Breast epithelium (tissue), 4 donors: ENCODE measurements at regions not wholly inside any gene's neighbourhood (a gene's known extent, or its start where the extent isn't known, plus 50 kb on each side); places are given as distances from the start of the nearest gene placed in this dataset.

Source experiments
- DNase-seq, 2 donors: peaks; one replicate each; pipeline ENCODE4 v3.0.0-alpha.2; 2019; ENCODE audit warnings: low spot score in 2 of 2
- H3K27ac ChIP-seq, 2 donors: fragments of 200-600 bp; sonication (generic) in 1 of 2; one replicate each; pipeline ENCODE4 v1.5.1; 2016 to 2019; ENCODE audit warnings: mild to moderate bottlenecking in 1 of 2
- H3K27me3 ChIP-seq, 2 donors: fragments of 200-600 bp; sonication (generic) in 1 of 2; one replicate each; pipeline versions ENCODE4 v1.5.1 to v1.6.0; 2017 to 2019; ENCODE audit warnings: control low read depth in 1 of 2, mild to moderate bottlenecking in 1 of 2
- H3K36me3 ChIP-seq: fragments of 200-600 bp; one replicate; pipeline ENCODE4 v1.5.1; 2019
- H3K4me1 ChIP-seq, 2 donors: fragments of 200-600 bp; sonication (generic); one replicate each; pipeline ENCODE4 v1.5.1; 2016 to 2019; ENCODE audit warnings: control low read depth in 1 of 2
- H3K4me3 ChIP-seq, 3 donors: fragments of 200-600 bp; sonication (generic); 1 replicate in 2 of 3; 2 replicates in 1 of 3; pipeline ENCODE4 v1.5.1; 2016 to 2019; ENCODE audit warnings: mild to moderate bottlenecking in 3 of 3, moderate library complexity in 2 of 3
- H3K9me3 ChIP-seq, 2 donors: fragments of 200-600 bp; sonication (generic) in 1 of 2; one replicate each; pipeline ENCODE4 v1.5.1; 2016 to 2019; ENCODE audit warnings: control low read depth in 1 of 2
- CTCF ChIP-seq, 3 donors: fragments of 450-650 bp; IDR thresholded peaks; one replicate each; pipeline ENCODE4 v1.5.1; 2016 to 2017; ENCODE audit warnings: antibody characterized with exemption in 3 of 3, mild to moderate bottlenecking in 3 of 3, moderate library complexity in 3 of 3
- POLR2A ChIP-seq: fragments of 450-650 bp; IDR thresholded peaks from one replicate; pipeline ENCODE4 v1.6.1; 2016; ENCODE audit warnings: antibody characterized with exemption, mild to moderate bottlenecking, moderate library complexity
- POLR2AphosphoS5 ChIP-seq, 3 donors: sonication (generic); formaldehyde crosslinking; IDR thresholded peaks; one replicate each; pipeline ENCODE4 v1.6.1; 2017; ENCODE audit warnings: antibody characterized with exemption in 3 of 3
- intact Hi-C: fragments of 100-400 bp; cut with DNase I; formaldehyde crosslinking; loops from one replicate; pipeline ENCODE4 v1.15.1; 2023; ENCODE audit warnings: low total_unique reads

GRCh38 chr3:147153830-147154539 lies 252.4 kb downstream of the ZIC4 start:
- intact Hi-C loops = no loop called here
- no peak overlapping the region for H3K4me3 ChIP-seq
- no peak for DNase-seq
- H3K27ac ChIP-seq = no peak overlapping the region
- TF ChIP-seq CTCF (IDR thresholded peaks at IDR 0.05) (no peak), POLR2A (no peak), POLR2AphosphoS5 (IDR thresholded peaks at IDR 0.05) (no peak)
- H3K9me3 ChIP-seq = peaks cover 10 to 15% of the 10 kb centered on the region in 2 donors
- H3K27me3 ChIP-seq = no peaks in the 10 kb centered on the region
- H3K4me1 ChIP-seq = no peaks in the 10 kb centered on the region
- H3K36me3 ChIP-seq = peaks cover 3% of the 10 kb centered on the region

- Histone ChIP-seq H3K27me3 (no peaks in the 10 kb centered on the region), H3K36me3 (peaks cover 3% of the 10 kb centered on the region), H3K27ac (no peak overlapping the region), H3K4me1 (no peaks in the 10 kb centered on the region), H3K9me3 (peaks cover 10 to 15% of the 10 kb centered on the region in 2 donors), H3K4me3 (no peak overlapping the region)
- DNase-seq = no peak
- intact Hi-C loops = no loop called here
- TF ChIP-seq POLR2A = no peak
- TF ChIP-seq POLR2AphosphoS5 (IDR thresholded peaks at IDR 0.05) = no peak
- no peak for TF ChIP-seq CTCF (IDR thresholded peaks at IDR 0.05)
Observed at GRCh38 chr3:147152476-147152875, 253.9 kb downstream of the ZIC4 start.

GRCh38 chr3:147141516-147142288 lies 264.6 kb downstream of the ZIC4 start:
- H3K9me3 ChIP-seq = no peaks in the 10 kb centered on the region
- H3K27ac ChIP-seq = no peak overlapping the region
- no peak for TF ChIP-seq POLR2AphosphoS5 (IDR thresholded peaks at IDR 0.05)
- no peak for TF ChIP-seq POLR2A
- TF ChIP-seq CTCF (IDR thresholded peaks at IDR 0.05) = no peak
- no peaks in the 10 kb centered on the region for H3K27me3 ChIP-seq
- no peak overlapping the region for H3K4me3 ChIP-seq
- no peaks in the 10 kb centered on the region for H3K36me3 ChIP-seq
- intact Hi-C loops = no loop called here
- no peaks in the 10 kb centered on the region for H3K4me1 ChIP-seq
- no peak for DNase-seq

- H3K4me1 ChIP-seq = no peaks in the 10 kb centered on the region
- intact Hi-C loops = no loop called here
- H3K36me3 ChIP-seq = no peaks in the 10 kb centered on the region
- no peak overlapping the region for H3K27ac ChIP-seq
- DNase-seq = no peak
- TF ChIP-seq CTCF (IDR thresholded peaks at IDR 0.05) (no peak), POLR2AphosphoS5 (IDR thresholded peaks at IDR 0.05) (no peak), POLR2A (no peak)
- H3K9me3 ChIP-seq = no peaks in the 10 kb centered on the region
- H3K4me3 ChIP-seq = no peak overlapping the region
- H3K27me3 ChIP-seq = no peaks in the 10 kb centered on the region
Observed at GRCh38 chr3:147139341-147139740, 267.0 kb downstream of the ZIC4 start.

- intact Hi-C loops = no loop called here
- Histone ChIP-seq H3K36me3 (no peaks in the 10 kb centered on the region), H3K4me1 (no peaks in the 10 kb centered on the region), H3K9me3 (peaks cover 0 to 22% of the 10 kb centered on the region in 2 donors), H3K27me3 (no peaks in the 10 kb centered on the region), H3K27ac (no peak overlapping the region), H3K4me3 (no peak overlapping the region)
- DNase-seq = no peak
- no peak for TF ChIP-seq POLR2AphosphoS5 (IDR thresholded peaks at IDR 0.05)
- TF ChIP-seq CTCF (IDR thresholded peaks at IDR 0.05) = no peak
- TF ChIP-seq POLR2A = no peak
Observed at GRCh38 chr3:147132168-147132567, 274.2 kb downstream of the ZIC4 start.
